CD4-positive, alpha-beta memory T cell (primary cell): ENCODE measurements at regions not wholly inside any gene's neighbourhood (a gene's known extent, or its start where the extent isn't known, plus 50 kb on each side); places are given as distances from the start of the nearest gene placed in this dataset.

ENCODE experiments used
- CTCF ChIA-PET: fragments of 350-600 bp; sonication (Branson Sonifier 250); formaldehyde crosslinking; loops from one replicate; lab custom pipeline; 2021; ENCODE audit warnings: inconsistent platforms; ENCODE audit not compliant: partially characterized antibody; lab: Charles Lee
- POLR2A ChIA-PET: fragments of 350-600 bp; sonication (Branson Sonifier 250); formaldehyde crosslinking; loops from one replicate; lab custom pipeline; 2021; ENCODE audit not compliant: partially characterized antibody; lab: Charles Lee
- DNase-seq, 5 donors: peaks; one replicate each; pipeline versions ENCODE4 v3.0.0 to v3.0.0-alpha.2; 2020 to 2022; ENCODE audit warnings: mixed read lengths in 1 of 5
- H3K27ac ChIP-seq: one replicate; pipeline ENCODE4 v1.7.0; 2013; ENCODE audit warnings: low read depth, low read length
- H3K27me3 ChIP-seq: 2 replicates; pipeline ENCODE4 v1.7.0; 2013; ENCODE audit warnings: mild to moderate bottlenecking, low read length, moderate library complexity; ENCODE audit not compliant: insufficient read depth
- H3K36me3 ChIP-seq: 2 replicates; pipeline ENCODE4 v1.7.0; 2013; ENCODE audit warnings: mild to moderate bottlenecking, low read length, moderate library complexity; ENCODE audit not compliant: insufficient read depth
- H3K4me1 ChIP-seq: 2 replicates; pipeline ENCODE4 v1.7.0; 2013; ENCODE audit warnings: mild to moderate bottlenecking, low read length, moderate library complexity; ENCODE audit not compliant: insufficient read depth
- H3K4me3 ChIP-seq, 2 donors: one replicate each; pipeline ENCODE4 v1.7.0; 2013; ENCODE audit warnings: low read length in 2 of 2, mild to moderate bottlenecking in 1 of 2
- H3K9me3 ChIP-seq, 2 donors: one replicate each; pipeline ENCODE4 v1.7.0; 2013; ENCODE audit warnings: low read length in 2 of 2, control low read depth in 1 of 2; ENCODE audit not compliant: control insufficient read depth in 1 of 2
- H3K27ac Mint-ChIP-seq, 7 donors: one replicate each; pipeline ENCODE4 v1.8.0; 2020 to 2021; ENCODE audit warnings: mixed read lengths in 7 of 7, mild to moderate bottlenecking in 6 of 7, inconsistent platforms in 3 of 7, moderate library complexity in 3 of 7
- H3K27me3 Mint-ChIP-seq, 2 donors: one replicate each; pipeline ENCODE4 v1.8.0; 2020 to 2021; ENCODE audit warnings: mixed read lengths in 2 of 2
- H3K36me3 Mint-ChIP-seq, 2 donors: one replicate each; pipeline ENCODE4 v1.8.0; 2020 to 2021; ENCODE audit warnings: mixed read lengths in 2 of 2, inconsistent platforms in 1 of 2, mild to moderate bottlenecking in 1 of 2
- H3K4me1 Mint-ChIP-seq, 4 donors: one replicate each; pipeline ENCODE4 v1.8.0; 2020 to 2021; ENCODE audit warnings: mixed read lengths in 4 of 4, mild to moderate bottlenecking in 1 of 4
- H3K4me3 Mint-ChIP-seq, 8 donors: one replicate each; pipeline ENCODE4 v1.8.0; 2020 to 2021; ENCODE audit warnings: mixed read lengths in 8 of 8, mild to moderate bottlenecking in 7 of 8, moderate library complexity in 6 of 8, inconsistent platforms in 3 of 8
- H3K9me3 Mint-ChIP-seq, 8 donors: one replicate each; pipeline ENCODE4 v1.8.0; 2020 to 2021; ENCODE audit warnings: mixed read lengths in 8 of 8, mild to moderate bottlenecking in 5 of 8, inconsistent platforms in 3 of 8, moderate library complexity in 1 of 8
- intact Hi-C: fragments of 100-400 bp; cut with micrococcal nuclease; formaldehyde crosslinking; loops from one replicate; pipeline ENCODE4 v1.15.1; 2023

GRCh38 chr1:55536545-55536865 is 321.3 kb upstream of the USP24 start:
- no peak overlapping the region for H3K27ac Mint-ChIP-seq
- DNase-seq: no peak
- intact Hi-C loops: no loop called here
- CTCF ChIA-PET: no interaction called here
- Histone ChIP-seq H3K9me3 (no peaks in the 10 kb centered on the region), H3K27ac (no peak overlapping the region), H3K4me3 (no peak overlapping the region), H3K27me3 (no peaks in the 10 kb centered on the region), H3K36me3 (no peaks in the 10 kb centered on the region), H3K4me1 (no peaks in the 10 kb centered on the region)
- POLR2A ChIA-PET: no interaction called here
- H3K27me3 Mint-ChIP-seq: peaks cover 3 to 6% of the 10 kb centered on the region in 2 donors
- H3K9me3 Mint-ChIP-seq: peaks cover 0 to 2% (median 0%) of the 10 kb centered on the region in 8 donors
- H3K36me3 Mint-ChIP-seq: no peaks in the 10 kb centered on the region
- H3K4me1 Mint-ChIP-seq: no peaks in the 10 kb centered on the region
- no peak overlapping the region for H3K4me3 Mint-ChIP-seq

DNA sequence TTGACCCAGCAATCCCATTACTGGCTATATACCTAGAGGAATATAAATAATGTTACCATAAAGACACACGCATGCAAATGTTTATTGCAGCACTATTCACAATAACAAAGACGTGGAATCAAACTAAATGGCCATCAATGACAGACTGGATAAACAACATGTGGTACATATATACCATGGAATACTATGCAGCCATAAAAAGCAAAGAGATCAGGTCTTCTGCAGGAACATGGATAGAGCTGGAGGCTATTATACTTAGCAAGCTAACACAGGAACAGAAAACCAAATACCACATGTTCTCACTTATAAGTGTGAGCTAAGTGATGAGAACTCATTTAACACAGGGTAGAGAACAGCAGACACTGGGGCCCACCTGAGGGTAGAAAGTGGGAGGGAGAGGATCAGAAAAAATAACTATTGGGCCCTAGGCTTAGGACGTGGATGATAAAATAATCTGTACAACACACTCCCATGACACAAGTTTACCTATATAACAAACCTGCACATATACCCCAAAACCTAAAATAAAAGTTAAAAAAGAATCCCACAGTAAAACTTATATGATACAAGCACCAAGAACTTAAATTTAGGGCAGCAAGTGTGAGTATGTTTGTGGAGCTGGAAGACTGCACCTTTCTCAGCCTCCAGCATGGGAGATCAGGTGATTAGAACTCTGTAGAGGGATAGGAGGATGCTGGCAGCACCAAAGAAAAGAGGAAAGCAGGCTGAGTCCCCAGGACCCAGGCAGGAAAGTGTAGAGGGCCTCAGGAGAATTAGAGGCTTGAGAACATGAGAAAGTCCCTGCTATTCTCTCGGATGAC is 320.8 kb upstream of the USP24 start:
- peaks cover 6 to 8% of the 10 kb centered on the region in 2 donors for H3K27me3 Mint-ChIP-seq
- H3K9me3 Mint-ChIP-seq: peaks cover 0 to 2% (median 0%) of the 10 kb centered on the region in 8 donors
- CTCF ChIA-PET: no interaction called here
- H3K4me1 Mint-ChIP-seq: no peaks in the 10 kb centered on the region
- Histone ChIP-seq H3K27ac (no peak overlapping the region), H3K9me3 (no peaks in the 10 kb centered on the region), H3K4me3 (no peak overlapping the region), H3K36me3 (no peaks in the 10 kb centered on the region), H3K4me1 (no peaks in the 10 kb centered on the region), H3K27me3 (no peaks in the 10 kb centered on the region)
- POLR2A ChIA-PET: no interaction called here
- no peak for DNase-seq
- H3K27ac Mint-ChIP-seq: no peak overlapping the region
- no peak overlapping the region for H3K4me3 Mint-ChIP-seq
- no peaks in the 10 kb centered on the region for H3K36me3 Mint-ChIP-seq
- intact Hi-C loops: no loop called here

DNA sequence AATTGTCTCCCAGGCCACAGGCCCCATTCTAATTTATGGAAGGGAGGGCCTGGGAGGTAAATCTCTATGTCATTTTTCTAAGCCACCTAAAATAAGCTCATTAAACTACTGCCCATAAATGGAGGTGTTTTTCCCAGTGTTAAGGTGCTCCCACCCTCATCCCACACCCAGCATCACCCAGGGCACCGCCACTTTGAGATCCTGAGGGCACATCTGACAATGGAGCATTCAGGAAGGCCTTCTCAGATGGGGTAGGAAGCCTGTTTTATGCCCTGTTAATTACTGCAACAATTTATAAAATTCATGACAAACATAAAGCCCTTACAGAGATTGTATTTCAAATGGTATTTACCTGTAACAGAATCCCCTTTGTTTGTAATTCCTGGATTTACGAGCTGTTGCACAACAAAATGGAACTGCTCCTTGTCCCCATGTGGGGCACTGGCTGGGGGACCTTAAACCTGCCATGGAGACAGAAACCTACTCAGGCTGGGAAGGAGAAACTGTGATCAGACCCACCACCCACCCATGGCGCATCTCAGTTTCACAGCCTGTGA is 319.5 kb upstream of the USP24 start:
- H3K4me3 ChIP-seq: no peak overlapping the region
- no peaks in the 10 kb centered on the region for H3K9me3 ChIP-seq
- Mint-ChIP-seq H3K4me1 (no peaks in the 10 kb centered on the region), H3K4me3 (no peak overlapping the region), H3K27me3 (peaks cover 6 to 8% of the 10 kb centered on the region in 2 donors), H3K9me3 (peaks cover 0 to 2% (median 0%) of the 10 kb centered on the region in 8 donors), H3K27ac (no peak overlapping the region), H3K36me3 (no peaks in the 10 kb centered on the region)
- H3K27ac ChIP-seq: no peak overlapping the region
- ChIA-PET CTCF (interaction anchor here (1.1 kb wide), 1 partner anchor 10 kb away, joined by 3 read pairs; no protein-coding TSS in a partner anchor), POLR2A (no interaction called here)
- intact Hi-C loops: no loop called here
- H3K27me3 ChIP-seq: no peaks in the 10 kb centered on the region
- H3K36me3 ChIP-seq: no peaks in the 10 kb centered on the region
- no peaks in the 10 kb centered on the region for H3K4me1 ChIP-seq
- no peak for DNase-seq

DNA sequence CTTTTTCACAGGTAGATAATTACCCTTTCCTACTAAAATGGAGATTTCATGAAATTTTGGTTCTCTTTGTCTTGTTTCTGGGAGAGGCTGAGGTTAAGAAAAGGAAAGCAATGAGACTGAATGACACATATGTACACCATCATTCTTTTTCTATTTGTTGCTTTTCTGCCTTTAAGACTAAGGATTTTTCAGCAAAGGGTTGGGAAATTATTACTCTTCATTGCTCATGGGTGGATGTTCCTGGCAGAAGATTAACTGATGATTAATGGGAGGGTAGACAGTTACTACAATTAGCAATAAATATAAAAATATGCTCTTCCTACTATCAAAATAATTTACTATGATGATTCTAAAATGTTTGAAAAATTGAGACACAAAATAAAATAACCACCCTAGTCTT is 316.5 kb upstream of the USP24 start:
- no peaks in the 10 kb centered on the region for H3K27me3 ChIP-seq
- POLR2A ChIA-PET: no interaction called here
- H3K27ac ChIP-seq: no peak overlapping the region
- no peaks in the 10 kb centered on the region for H3K36me3 ChIP-seq
- H3K4me3 ChIP-seq: no peak overlapping the region
- Mint-ChIP-seq H3K4me1 (no peaks in the 10 kb centered on the region), H3K36me3 (no peaks in the 10 kb centered on the region), H3K27me3 (peaks cover 6 to 8% of the 10 kb centered on the region in 2 donors), H3K9me3 (no peaks in the 10 kb centered on the region), H3K4me3 (no peak overlapping the region), H3K27ac (no peak overlapping the region)
- no peaks in the 10 kb centered on the region for H3K4me1 ChIP-seq
- H3K9me3 ChIP-seq: no peaks in the 10 kb centered on the region
- intact Hi-C loops: no loop called here
- CTCF ChIA-PET: no interaction called here
- no peak for DNase-seq

DNA sequence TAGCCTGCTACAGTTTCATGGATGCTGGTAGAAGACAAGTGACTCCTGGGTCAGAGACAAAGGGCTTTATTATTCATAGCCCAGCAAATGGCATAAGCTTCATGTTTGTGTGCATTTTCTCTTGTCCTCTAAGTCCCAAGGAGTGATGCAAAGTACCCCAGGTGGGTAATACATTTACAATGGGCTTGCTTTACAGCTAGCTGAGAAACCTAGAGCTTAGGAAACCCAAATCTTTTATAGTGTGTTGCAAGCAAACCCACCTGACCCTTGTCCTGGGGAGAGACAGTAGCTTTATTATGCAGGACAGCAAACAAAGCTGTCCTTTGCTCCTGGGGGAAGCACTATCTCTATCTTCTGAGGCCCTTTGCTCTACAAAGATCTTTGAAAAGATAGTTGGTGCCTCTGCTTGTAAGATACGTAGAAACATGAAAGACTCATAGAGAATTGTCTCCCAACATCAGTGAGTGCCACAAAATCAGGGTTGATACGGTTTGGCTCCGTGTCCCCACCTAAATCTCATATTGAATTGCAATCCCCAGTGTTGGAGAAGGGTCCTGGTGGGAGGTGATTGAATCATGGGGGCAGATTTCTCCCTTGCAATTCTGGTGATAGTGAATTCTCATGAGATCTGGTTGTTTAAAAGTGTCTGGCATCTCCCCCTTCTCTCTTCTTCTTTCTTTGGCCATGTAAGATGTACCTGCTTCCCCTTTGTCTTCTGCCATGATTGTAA is 315.8 kb upstream of the USP24 start:
- POLR2A ChIA-PET: no interaction called here
- no peak overlapping the region for H3K27ac Mint-ChIP-seq

GRCh38 chr1:55529017-55529416 is 313.9 kb upstream of the USP24 start:
- no peak overlapping the region for H3K27ac Mint-ChIP-seq

More for the DNA sequence above, 315.8 kb upstream of the USP24 start:
- Mint-ChIP-seq H3K4me1 (no peaks in the 10 kb centered on the region), H3K9me3 (no peaks in the 10 kb centered on the region), H3K4me3 (no peak overlapping the region), H3K36me3 (no peaks in the 10 kb centered on the region), H3K27me3 (peaks cover 6 to 8% of the 10 kb centered on the region in 2 donors)
- Histone ChIP-seq H3K27me3 (no peaks in the 10 kb centered on the region), H3K4me1 (no peaks in the 10 kb centered on the region), H3K36me3 (no peaks in the 10 kb centered on the region), H3K9me3 (no peaks in the 10 kb centered on the region), H3K27ac (no peak overlapping the region), H3K4me3 (no peak overlapping the region)
- CTCF ChIA-PET: no interaction called here
- no peak for DNase-seq
- intact Hi-C loops: no loop called here

GRCh38 chr1:55527831-55528230 is 312.7 kb upstream of the USP24 start:
- no peaks in the 10 kb centered on the region for H3K36me3 Mint-ChIP-seq
- no peaks in the 10 kb centered on the region for H3K9me3 Mint-ChIP-seq
- CTCF ChIA-PET: no interaction called here
- H3K4me3 ChIP-seq: no peak overlapping the region
- H3K27me3 ChIP-seq: no peaks in the 10 kb centered on the region
- no peak for DNase-seq
- H3K27me3 Mint-ChIP-seq: peaks cover 3 to 5% of the 10 kb centered on the region in 2 donors
- no peaks in the 10 kb centered on the region for H3K4me1 ChIP-seq
- POLR2A ChIA-PET: no interaction called here
- H3K4me1 Mint-ChIP-seq: no peaks in the 10 kb centered on the region
- H3K27ac ChIP-seq: no peak overlapping the region
- H3K4me3 Mint-ChIP-seq: no peak overlapping the region
- no peaks in the 10 kb centered on the region for H3K9me3 ChIP-seq
- H3K27ac Mint-ChIP-seq: no peak overlapping the region
- H3K36me3 ChIP-seq: no peaks in the 10 kb centered on the region
- intact Hi-C loops: no loop called here

More at GRCh38 chr1:55529017-55529416, 313.9 kb upstream of the USP24 start:
- Mint-ChIP-seq H3K4me3 (no peak overlapping the region), H3K4me1 (no peaks in the 10 kb centered on the region), H3K9me3 (no peaks in the 10 kb centered on the region), H3K36me3 (no peaks in the 10 kb centered on the region), H3K27me3 (peaks cover 5 to 8% of the 10 kb centered on the region in 2 donors)
- DNase-seq: no peak
- Histone ChIP-seq H3K27ac (no peak overlapping the region), H3K9me3 (no peaks in the 10 kb centered on the region), H3K27me3 (no peaks in the 10 kb centered on the region), H3K4me1 (no peaks in the 10 kb centered on the region), H3K4me3 (no peak overlapping the region), H3K36me3 (no peaks in the 10 kb centered on the region)
- ChIA-PET POLR2A (no interaction called here), CTCF (no interaction called here)
- intact Hi-C loops: no loop called here
